Ovary (tissue), 3 donors: ENCODE measurements at regions not wholly inside any gene's neighbourhood (a gene's known extent, or its start where the extent isn't known, plus 50 kb on each side); places are given as distances from the start of the nearest gene placed in this dataset.
"Not testable (repeated sequence)": the region's sequence is repeated elsewhere in the genome, so short reads cannot be mapped to it uniquely, and the experiment has no call there.

Experiments used
- CTCF ChIP-seq, 3 donors: fragments of 450-650 bp in 2 of 3; fragments of 200-600 bp in 1 of 3; IDR thresholded peaks; one replicate each; pipeline versions ENCODE4 v1.5.1 to v1.8.0; 2016 to 2022; ENCODE audit warnings: antibody characterized with exemption in 3 of 3, mild to moderate bottlenecking in 1 of 3
- EP300 ChIP-seq: sonication (generic); formaldehyde crosslinking; IDR thresholded peaks from one replicate; pipeline ENCODE4 v1.6.1; 2017; ENCODE audit warnings: antibody characterized with exemption
- POLR2A ChIP-seq: fragments of 450-650 bp; IDR thresholded peaks from one replicate; pipeline ENCODE4 v1.6.1; 2017; ENCODE audit warnings: antibody characterized with exemption, mild to moderate bottlenecking, moderate library complexity
- donor health status: DM: no; HTN: no; CAD: no.

DNA sequence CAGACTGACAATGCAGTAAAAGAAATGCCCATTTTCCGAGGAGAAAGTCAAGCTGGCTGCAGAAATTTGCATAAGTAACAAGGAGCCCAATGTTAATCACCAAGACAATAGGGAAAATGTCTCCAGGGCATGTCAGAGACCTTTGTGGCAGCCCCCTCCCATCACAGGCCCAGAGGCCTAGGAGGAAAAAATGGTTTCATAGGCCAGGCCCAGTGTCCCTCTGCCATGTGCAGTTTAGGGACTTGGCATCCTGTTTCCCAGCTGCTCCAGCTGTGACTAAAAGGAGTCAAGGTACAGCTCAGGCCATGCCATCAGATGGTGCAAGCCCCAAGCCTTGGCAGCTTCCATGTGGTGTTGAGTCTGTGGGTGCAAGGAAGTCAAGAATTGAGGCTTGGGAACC lies 68.6 kb upstream of the F9 start:
- not testable (repeated sequence) for TF ChIP-seq CTCF (IDR thresholded peaks at IDR 0.05); POLR2A; EP300
